ENCODE measurements at regions not wholly inside any gene's neighbourhood (a gene's known extent, or its start where the extent isn't known, plus 50 kb on each side); places are given as distances from the start of the nearest gene placed in this dataset.

DNA sequence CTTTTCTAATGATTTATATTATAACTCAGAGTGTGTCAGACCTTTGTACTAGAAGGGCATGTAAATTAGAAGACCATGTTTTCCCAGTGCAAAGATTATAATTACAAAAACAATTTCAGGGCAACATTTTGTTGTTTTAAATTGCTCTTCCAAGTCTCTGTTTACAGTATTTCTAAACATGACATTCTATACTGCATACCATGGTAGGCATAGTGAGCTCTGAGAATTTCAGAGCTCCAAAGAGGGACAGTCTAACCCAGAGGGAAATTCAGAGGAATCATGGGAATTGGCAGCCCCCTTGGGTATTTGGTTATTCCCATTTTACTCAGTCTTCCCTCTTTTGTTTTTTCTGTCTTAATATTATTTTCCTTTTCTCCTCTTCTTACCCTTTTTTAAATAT lies 361.5 kb upstream of the SEMA6D start:
- TF ChIP-seq, protein P1, sequence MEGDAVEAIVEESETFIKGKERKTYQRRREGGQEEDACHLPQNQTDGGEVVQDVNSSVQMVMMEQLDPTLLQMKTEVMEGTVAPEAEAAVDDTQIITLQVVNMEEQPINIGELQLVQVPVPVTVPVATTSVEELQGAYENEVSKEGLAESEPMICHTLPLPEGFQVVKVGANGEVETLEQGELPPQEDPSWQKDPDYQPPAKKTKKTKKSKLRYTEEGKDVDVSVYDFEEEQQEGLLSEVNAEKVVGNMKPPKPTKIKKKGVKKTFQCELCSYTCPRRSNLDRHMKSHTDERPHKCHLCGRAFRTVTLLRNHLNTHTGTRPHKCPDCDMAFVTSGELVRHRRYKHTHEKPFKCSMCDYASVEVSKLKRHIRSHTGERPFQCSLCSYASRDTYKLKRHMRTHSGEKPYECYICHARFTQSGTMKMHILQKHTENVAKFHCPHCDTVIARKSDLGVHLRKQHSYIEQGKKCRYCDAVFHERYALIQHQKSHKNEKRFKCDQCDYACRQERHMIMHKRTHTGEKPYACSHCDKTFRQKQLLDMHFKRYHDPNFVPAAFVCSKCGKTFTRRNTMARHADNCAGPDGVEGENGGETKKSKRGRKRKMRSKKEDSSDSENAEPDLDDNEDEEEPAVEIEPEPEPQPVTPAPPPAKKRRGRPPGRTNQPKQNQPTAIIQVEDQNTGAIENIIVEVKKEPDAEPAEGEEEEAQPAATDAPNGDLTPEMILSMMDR (IDR thresholded peaks at IDR 0.05): no peak
- TF ChIP-seq ZNF263 (CRISPR knock-in tag; IDR thresholded peaks at IDR 0.05; ENCODE audit: low read depth) (no peak), NR2C2 (CRISPR knock-in tag; IDR thresholded peaks at IDR 0.05) (no peak), ZNF121 (CRISPR knock-in tag; IDR thresholded peaks at IDR 0.05) (no peak), TEAD1 (CRISPR knock-in tag; IDR thresholded peaks at IDR 0.05) (no peak), CREM (CRISPR knock-in tag; IDR thresholded peaks at IDR 0.05) (no peak)
- TF ChIP-seq, protein P2, sequence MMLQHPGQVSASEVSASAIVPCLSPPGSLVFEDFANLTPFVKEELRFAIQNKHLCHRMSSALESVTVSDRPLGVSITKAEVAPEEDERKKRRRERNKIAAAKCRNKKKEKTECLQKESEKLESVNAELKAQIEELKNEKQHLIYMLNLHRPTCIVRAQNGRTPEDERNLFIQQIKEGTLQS (CRISPR knock-in tag; conservative IDR thresholded peaks at IDR 0.05): no peak

Measured in WTC11 (cell line).